HepG2 (cell line): ENCODE measurements at regions not wholly inside any gene's neighbourhood (a gene's known extent, or its start where the extent isn't known, plus 50 kb on each side); places are given as distances from the start of the nearest gene placed in this dataset.

ENCODE experiments used
- AGO2 ChIP-seq: fragments of 200-400 bp; formaldehyde crosslinking; optimal IDR thresholded peaks from 2 replicates; pipeline ENCODE3; 2017; ENCODE audit warnings: mild to moderate bottlenecking, low read depth, low read length, moderate library complexity
- BCL6 ChIP-seq: IDR thresholded peaks from 2 replicates; pipeline ENCODE4 v1.6.1; 2016; ENCODE audit warnings: missing genetic modification reagents, missing compliant biosample characterization
- BRCA1 ChIP-seq: sonication (generic); formaldehyde crosslinking; IDR thresholded peaks from 2 replicates; pipeline ENCODE4 v1.4.0; 2020; ENCODE audit warnings: missing genetic modification reagents
- CREB1 ChIP-seq, 2 experiments: fragments of 450-650 bp in 1 of 2; IDR thresholded peaks; 2 replicates each; pipeline ENCODE4 v1.6.1; 2016 to 2017; ENCODE audit warnings: control low read depth in 1 of 2, mild to moderate bottlenecking in 1 of 2, missing compliant biosample characterization in 1 of 2, missing genetic modification characterization in 1 of 2
- THAP11 ChIP-seq: IDR thresholded peaks from 2 replicates; pipeline ENCODE4 v1.6.1; 2016; ENCODE audit warnings: missing biosample characterization, missing genetic modification reagents
- ZIK1 ChIP-seq: sonication (generic); formaldehyde crosslinking; IDR thresholded peaks from 2 replicates; pipeline ENCODE4 v1.5.0; 2020; ENCODE audit warnings: mild to moderate bottlenecking, low read depth, missing genetic modification reagents, borderline replicate concordance
- ZNF318 ChIP-seq: sonication (generic); formaldehyde crosslinking; IDR thresholded peaks from 2 replicates; pipeline ENCODE4 v1.4.0; 2020; ENCODE audit warnings: mild to moderate bottlenecking, missing genetic modification reagents
- ZNF563 ChIP-seq: sonication (generic); formaldehyde crosslinking; IDR thresholded peaks from 2 replicates; pipeline ENCODE4 v1.8.0; 2022; ENCODE audit warnings: mild to moderate bottlenecking, moderate library complexity, missing genetic modification reagents
- TF ChIP-seq, protein P1 (sequence below): sonication (generic); formaldehyde crosslinking; IDR thresholded peaks from 2 replicates; pipeline ENCODE4 v1.4.0; 2020; ENCODE audit warnings: missing genetic modification reagents; ENCODE audit errors: not compliant biosample characterization

DNA sequence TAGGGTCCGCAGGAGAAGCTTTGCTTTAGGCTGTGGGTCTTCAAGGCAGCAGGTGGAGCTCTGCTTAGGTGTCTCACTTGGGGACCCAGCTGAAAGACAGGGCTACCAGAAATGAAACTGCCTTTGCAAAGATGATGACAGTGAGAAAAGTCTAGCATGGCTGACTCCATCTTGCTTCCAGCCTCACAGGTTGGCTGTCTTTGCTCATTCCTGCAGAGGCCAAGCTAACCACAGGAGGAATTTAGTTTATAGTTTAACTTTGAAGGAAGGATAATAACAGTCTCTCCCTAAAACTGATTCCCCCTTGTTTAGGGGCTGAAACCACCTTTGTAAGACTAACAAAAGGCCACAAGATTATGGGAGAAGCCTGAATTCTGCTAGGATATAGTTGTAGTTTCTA, 252.4 kb downstream of the UQCRFS1 start (continued):
- TF ChIP-seq ZNF318 (CRISPR knock-in tag): no peak
- TF ChIP-seq ZNF563 (CRISPR knock-in tag): no peak
- no peak for TF ChIP-seq BRCA1 (CRISPR knock-in tag)
- no peak for TF ChIP-seq AGO2
- TF ChIP-seq BCL6 (CRISPR knock-in tag): no peak
- TF ChIP-seq, protein P1, sequence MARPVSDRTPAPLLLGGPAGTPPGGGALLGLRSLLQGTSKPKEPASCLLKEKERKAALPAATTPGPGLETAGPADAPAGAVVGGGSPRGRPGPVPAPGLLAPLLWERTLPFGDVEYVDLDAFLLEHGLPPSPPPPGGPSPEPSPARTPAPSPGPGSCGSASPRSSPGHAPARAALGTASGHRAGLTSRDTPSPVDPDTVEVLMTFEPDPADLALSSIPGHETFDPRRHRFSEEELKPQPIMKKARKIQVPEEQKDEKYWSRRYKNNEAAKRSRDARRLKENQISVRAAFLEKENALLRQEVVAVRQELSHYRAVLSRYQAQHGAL (CRISPR knock-in tag): no peak
- TF ChIP-seq CREB1 (IDR thresholded peaks at IDR 0.05): no peak
- TF ChIP-seq CREB1 (CRISPR knock-in tag; IDR thresholded peaks at IDR 0.05): no peak
- no peak for TF ChIP-seq THAP11 (CRISPR knock-in tag)
- no peak for TF ChIP-seq ZIK1 (CRISPR knock-in tag)
